NCI-H1436 treated with DMSO at 0.1 percent for 48 hours (cell line): ENCODE measurements at regions not wholly inside any gene's neighbourhood (a gene's known extent, or its start where the extent isn't known, plus 50 kb on each side); places are given as distances from the start of the nearest gene placed in this dataset.

Experiments
- DNase-seq: peaks from one replicate; lab custom pipeline; 2025; lab: John Stamatoyannopoulos, UW

- DNase-seq, result no peak
Observed at GRCh38 chr5:155926766-155927165, 400.2 kb upstream of the SGCD start.

- no peak for DNase-seq
Observed at GRCh38 chr5:155929112-155929511, 397.9 kb upstream of the SGCD start.

DNA sequence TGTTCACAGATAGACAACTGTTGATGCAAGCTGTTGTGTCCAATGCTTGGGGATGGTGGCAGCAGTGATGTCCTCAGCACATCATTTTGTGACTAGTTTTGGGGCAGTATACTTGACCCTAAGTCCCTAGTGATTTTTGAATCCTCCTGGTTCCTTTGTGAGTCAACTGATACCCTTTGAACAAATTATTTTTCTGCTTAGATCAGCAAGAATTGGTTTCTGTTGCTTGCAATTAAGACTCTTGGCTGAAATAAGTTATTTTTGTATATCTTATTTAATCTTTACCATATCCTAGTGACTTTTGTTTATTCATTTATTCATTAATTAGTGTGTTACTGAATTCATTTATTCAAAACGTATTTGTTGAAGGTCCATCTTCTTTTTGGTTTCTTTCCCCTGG, 392.0 kb upstream of the SGCD start:
- no peak for DNase-seq

DNA sequence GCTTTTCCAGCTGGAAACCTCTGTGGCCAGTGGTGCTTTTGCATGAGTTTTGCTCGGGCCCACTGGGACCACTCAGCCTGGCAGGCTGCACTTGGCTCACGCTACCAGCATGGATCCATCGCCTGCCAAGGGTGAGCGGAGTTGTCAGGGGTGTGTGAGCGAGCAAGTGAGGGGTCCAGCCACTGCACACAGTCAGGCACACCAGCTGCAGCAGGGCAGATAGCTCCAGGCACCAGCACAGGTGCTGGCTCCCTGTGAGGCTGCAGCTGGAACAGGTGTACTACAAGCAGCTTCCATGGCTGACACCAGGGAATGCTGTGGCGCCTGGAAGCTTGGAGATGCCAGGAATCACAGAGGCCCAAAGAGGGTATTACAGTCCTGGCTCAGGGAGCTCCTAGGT, 391.2 kb upstream of the SGCD start:
- DNase-seq, result no peak

- DNase-seq, result no peak
Observed at GRCh38 chr5:155936520-155937406, 390.2 kb upstream of the SGCD start.

DNA sequence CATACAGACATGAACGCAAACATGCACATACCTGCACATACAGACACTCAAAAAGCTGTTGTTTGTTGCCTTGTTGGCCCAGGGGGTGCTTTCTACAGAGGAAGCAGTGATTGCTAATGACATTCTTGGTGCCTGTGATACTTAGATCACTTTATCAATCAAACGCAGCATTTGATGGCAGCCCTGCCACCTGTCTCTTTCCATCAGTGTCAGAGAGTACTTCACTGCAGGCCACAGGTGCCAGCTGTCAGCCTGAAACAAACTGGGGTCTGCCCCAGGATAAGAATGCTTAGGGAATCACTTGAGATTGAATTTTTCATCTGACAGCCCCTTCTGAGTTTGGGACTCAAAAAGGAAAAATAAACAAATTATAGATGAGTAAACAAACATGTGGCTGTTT, 388.9 kb upstream of the SGCD start:
- no peak for DNase-seq

GRCh38 chr5:155941340-155941739, 385.6 kb upstream of the SGCD start:
- DNase-seq, result no peak

GRCh38 chr5:155943516-155944407, 383.2 kb upstream of the SGCD start:
- peak; percentile 81 for DNase-seq

DNA sequence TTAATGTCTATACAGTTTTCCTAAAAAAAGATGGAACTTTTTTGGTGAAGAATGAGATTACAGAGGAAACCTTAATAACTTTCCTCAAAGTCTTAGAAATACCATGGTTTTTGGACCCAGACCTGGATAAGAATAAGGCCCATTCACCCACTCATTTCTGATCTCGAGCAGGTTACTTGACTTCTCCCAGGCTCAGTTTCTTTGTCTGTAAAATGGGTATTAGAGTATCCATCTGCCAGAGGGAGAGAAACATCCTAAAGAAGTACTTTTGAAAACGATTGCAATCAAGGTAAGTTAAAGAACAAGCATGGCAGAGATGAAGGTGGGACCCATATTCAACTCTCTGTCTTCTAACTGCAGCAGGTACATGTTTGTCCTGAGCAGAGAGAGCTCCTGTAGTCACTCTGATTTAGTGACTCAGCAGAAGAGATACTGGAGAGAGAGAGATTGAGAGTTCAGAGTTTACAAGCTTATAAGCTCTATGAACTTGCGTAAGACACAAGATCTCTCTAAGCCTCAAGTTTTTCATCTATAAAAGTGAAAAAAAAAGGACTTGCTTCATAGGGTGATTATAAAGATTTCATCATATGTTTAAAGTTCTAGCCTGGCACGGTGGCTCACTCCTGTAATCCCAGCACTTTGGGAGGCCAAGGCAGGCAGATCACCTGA, 379.4 kb upstream of the SGCD start:
- no peak for DNase-seq

DNA sequence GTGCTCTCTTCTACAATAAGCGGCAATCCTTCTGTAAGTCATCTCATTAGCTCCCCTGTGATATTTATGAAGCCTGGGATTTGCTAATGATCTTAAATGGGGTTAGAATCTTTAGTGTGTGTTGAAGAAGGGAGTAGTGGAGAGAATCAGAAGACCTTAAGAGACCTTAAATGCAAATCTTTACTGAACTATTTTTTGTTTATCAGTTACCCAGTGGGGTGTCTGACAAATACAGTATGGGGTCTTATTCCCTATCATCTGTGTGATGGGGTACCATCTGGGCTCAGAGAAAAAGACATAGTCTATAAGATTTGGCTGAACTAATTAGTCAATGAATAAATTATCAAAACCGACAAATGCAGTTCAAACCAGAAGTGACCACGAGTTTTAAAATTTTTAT, 378.4 kb upstream of the SGCD start:
- DNase-seq, result no peak

GRCh38 chr5:155952486-155953089, 374.4 kb upstream of the SGCD start:
- no peak for DNase-seq

DNA sequence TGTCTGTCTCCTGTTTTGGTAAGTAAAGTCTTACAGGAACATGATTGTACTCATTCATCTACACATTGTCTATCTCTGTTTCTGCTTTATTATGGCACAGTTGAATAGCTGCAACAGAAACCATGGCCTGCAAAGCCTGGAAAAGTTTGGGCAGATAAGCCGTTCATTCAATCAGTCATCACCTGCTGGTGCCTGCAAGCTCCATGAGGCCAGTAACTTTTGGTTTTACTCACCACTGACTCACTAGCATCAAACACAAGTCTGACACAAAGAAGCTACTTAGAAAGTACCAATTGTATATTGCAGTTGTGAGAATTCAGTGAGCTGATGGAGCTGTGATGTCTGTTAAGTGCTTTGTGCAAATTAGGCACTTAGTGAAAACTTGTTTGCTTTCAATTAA, 373.6 kb upstream of the SGCD start:
- DNase-seq, result no peak

- DNase-seq, result no peak
Observed at GRCh38 chr5:155954701-155955445, 372.1 kb upstream of the SGCD start.

- DNase-seq, result no peak
Observed at GRCh38 chr5:155957884-155958283, 369.1 kb upstream of the SGCD start.

GRCh38 chr5:155959082-155959481, 367.9 kb upstream of the SGCD start:
- no peak for DNase-seq

DNA sequence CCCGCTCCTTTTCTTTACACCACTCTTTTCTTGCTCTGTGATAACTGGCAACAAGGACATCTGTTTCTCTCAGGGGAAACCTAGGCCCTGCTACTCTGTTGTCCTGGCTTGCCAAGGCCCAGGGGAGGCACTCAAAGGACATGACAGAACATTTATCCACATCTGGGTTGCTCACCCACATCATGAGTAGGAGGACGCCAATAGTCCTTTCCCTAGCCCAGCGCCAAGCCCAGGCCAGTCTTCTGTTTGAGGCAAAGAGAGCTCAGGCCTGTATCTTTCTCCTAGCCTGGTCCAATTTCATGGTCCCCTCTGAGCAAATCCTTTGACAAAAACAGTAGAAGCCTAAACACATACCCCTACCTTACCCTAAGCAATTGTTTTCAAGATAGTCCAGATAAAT, 366.8 kb upstream of the SGCD start:
- DNase-seq, result no peak

- DNase-seq, result no peak
Observed at GRCh38 chr5:155969537-155969936, 357.4 kb upstream of the SGCD start.

GRCh38 chr5:155974369-155974768, 352.6 kb upstream of the SGCD start:
- no peak for DNase-seq

DNA sequence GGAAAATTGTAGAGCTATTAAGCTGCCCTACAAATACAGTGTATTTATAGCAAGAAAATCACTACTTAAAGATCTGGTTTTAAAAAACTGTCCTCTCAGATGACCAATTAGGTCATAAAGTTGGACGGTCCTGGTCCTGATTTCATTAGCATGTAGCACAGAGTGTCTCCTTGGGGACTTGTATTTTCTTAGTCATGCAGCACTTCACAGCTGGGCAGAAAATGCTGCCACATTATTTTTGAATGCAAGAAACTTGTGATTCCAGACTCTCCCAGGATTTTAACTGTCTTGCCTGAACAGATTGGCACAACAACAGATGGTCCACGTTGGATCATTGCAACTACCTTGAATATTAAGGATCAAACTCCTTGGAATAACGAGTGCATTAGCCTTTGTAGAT, 348.1 kb upstream of the SGCD start:
- no peak for DNase-seq

DNA sequence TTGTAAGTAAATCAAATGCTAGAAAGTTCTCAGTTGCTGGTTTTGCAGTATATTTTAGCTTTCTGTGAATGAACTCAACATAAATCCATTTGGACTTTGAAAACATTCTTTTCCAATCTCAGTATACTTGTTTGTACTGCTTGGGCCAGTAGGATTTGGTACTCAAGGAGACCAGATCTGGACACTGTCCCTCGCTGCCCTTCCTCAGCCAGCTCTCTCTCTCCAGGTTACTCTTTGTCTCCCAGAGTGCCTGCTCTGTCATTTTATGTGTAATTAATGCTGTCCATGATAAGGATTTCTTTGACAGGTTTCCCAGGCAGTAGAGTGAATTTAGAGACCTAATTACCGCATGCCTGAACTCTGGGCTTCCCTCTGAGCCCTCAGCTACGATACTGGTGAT, 344.6 kb upstream of the SGCD start:
- DNase-seq, result no peak

- DNase-seq, result no peak
Observed at GRCh38 chr5:155983954-155984353, 343.0 kb upstream of the SGCD start.
